ENCODE measurements at regions not wholly inside any gene's neighbourhood (a gene's known extent, or its start where the extent isn't known, plus 50 kb on each side); places are given as distances from the start of the nearest gene placed in this dataset.

GRCh38 chr16:79365702-79366101 is 234.8 kb downstream of the MAF start:
- no peak for DNase-seq (ENCODE audit: low spot score)
- Histone ChIP-seq H2AFZ (no peak overlapping the region), H3K36me3 (replicated peaks; ENCODE audit: insufficient read depth, low read depth) (no peaks in the 10 kb centered on the region), H3K4me1 (ENCODE audit: insufficient read depth) (no peaks in the 10 kb centered on the region), H3K9me2 (replicated peaks; ENCODE audit: insufficient read depth) (no peaks in the 10 kb centered on the region), H3K9me3 (ENCODE audit: low read depth) (no peaks in the 10 kb centered on the region), H3K4me3 (no peak overlapping the region), H3K27me3 (no peaks in the 10 kb centered on the region), H3K79me2 (no peaks in the 10 kb centered on the region), H3K27ac (no peak overlapping the region), H4K20me1 (ENCODE audit: insufficient read depth, poor library complexity, severe bottlenecking) (no peaks in the 10 kb centered on the region), H3K4me2 (no peak overlapping the region)
- 94% methylated on average over 4 of the region's 4 CpGs for WGBS (ENCODE audit: low lambda C conversion rate, missing lambda C conversion rate)
- no peak for TF ChIP-seq EZH2phosphoT487 (IDR thresholded peaks at IDR 0.05; ENCODE audit: low read depth, severe bottlenecking, unreplicated experiment)

- H3K4me1 ChIP-seq (ENCODE audit: insufficient read depth), result no peaks in the 10 kb centered on the region
- WGBS (ENCODE audit: low lambda C conversion rate, missing lambda C conversion rate), result 81% methylated on average over 2 of the region's 2 CpGs
- no peaks in the 10 kb centered on the region for H3K79me2 ChIP-seq
- no peaks in the 10 kb centered on the region for H3K9me3 ChIP-seq (ENCODE audit: low read depth)
- no peak overlapping the region for H3K27ac ChIP-seq
- H3K4me2 ChIP-seq, result no peak overlapping the region
- H3K27me3 ChIP-seq, result no peaks in the 10 kb centered on the region
- H4K20me1 ChIP-seq (ENCODE audit: insufficient read depth, poor library complexity, severe bottlenecking), result no peaks in the 10 kb centered on the region
- no peak overlapping the region for H3K4me3 ChIP-seq
- H3K36me3 ChIP-seq (replicated peaks; ENCODE audit: insufficient read depth, low read depth), result no peaks in the 10 kb centered on the region
- H2AFZ ChIP-seq, result no peak overlapping the region
- H3K9me2 ChIP-seq (replicated peaks; ENCODE audit: insufficient read depth), result no peaks in the 10 kb centered on the region
- DNase-seq (ENCODE audit: low spot score), result no peak
- TF ChIP-seq EZH2phosphoT487 (IDR thresholded peaks at IDR 0.05; ENCODE audit: low read depth, severe bottlenecking, unreplicated experiment), result no peak
These were observed 237.1 kb downstream of the MAF start for GRCh38 chr16:79363484-79363883.

- H3K27me3 ChIP-seq, result no peaks in the 10 kb centered on the region
- 92% methylated on average over 1 of the region's 1 CpG for WGBS (ENCODE audit: low lambda C conversion rate, missing lambda C conversion rate)
- H3K9me3 ChIP-seq (ENCODE audit: low read depth), result no peaks in the 10 kb centered on the region
- no peaks in the 10 kb centered on the region for H3K9me2 ChIP-seq (replicated peaks; ENCODE audit: insufficient read depth)
- H3K27ac ChIP-seq, result no peak overlapping the region
- no peak for DNase-seq (ENCODE audit: low spot score)
- H3K4me1 ChIP-seq (ENCODE audit: insufficient read depth), result no peaks in the 10 kb centered on the region
- H4K20me1 ChIP-seq (ENCODE audit: insufficient read depth, poor library complexity, severe bottlenecking), result no peaks in the 10 kb centered on the region
- no peak overlapping the region for H3K4me2 ChIP-seq
- no peaks in the 10 kb centered on the region for H3K79me2 ChIP-seq
- H2AFZ ChIP-seq, result no peak overlapping the region
- no peak overlapping the region for H3K4me3 ChIP-seq
- no peak for TF ChIP-seq CTCF (IDR thresholded peaks at IDR 0.05; ENCODE audit: poor library complexity)
- TF ChIP-seq EZH2 (IDR thresholded peaks at IDR 0.05; ENCODE audit: borderline replicate concordance), result no peak
- no peak for TF ChIP-seq EZH2phosphoT487 (IDR thresholded peaks at IDR 0.05; ENCODE audit: low read depth, severe bottlenecking, unreplicated experiment)
- no peaks in the 10 kb centered on the region for H3K36me3 ChIP-seq (replicated peaks; ENCODE audit: insufficient read depth, low read depth)
These were observed 237.5 kb downstream of the MAF start for GRCh38 chr16:79363035-79363434.

GRCh38 chr16:79362300-79362970 is 238.1 kb downstream of the MAF start:
- Histone ChIP-seq H3K9me2 (replicated peaks; ENCODE audit: insufficient read depth) (no peaks in the 10 kb centered on the region), H4K20me1 (ENCODE audit: insufficient read depth, poor library complexity, severe bottlenecking) (no peaks in the 10 kb centered on the region), H3K4me1 (ENCODE audit: insufficient read depth) (no peaks in the 10 kb centered on the region), H3K27ac (no peak overlapping the region), H3K79me2 (no peaks in the 10 kb centered on the region), H2AFZ (no peak overlapping the region), H3K27me3 (no peaks in the 10 kb centered on the region), H3K4me2 (no peak overlapping the region), H3K36me3 (replicated peaks; ENCODE audit: insufficient read depth, low read depth) (no peaks in the 10 kb centered on the region), H3K9me3 (ENCODE audit: low read depth) (no peaks in the 10 kb centered on the region), H3K4me3 (no peak overlapping the region)
- no peak for TF ChIP-seq EZH2 (IDR thresholded peaks at IDR 0.05; ENCODE audit: borderline replicate concordance)
- no peak for TF ChIP-seq CTCF (IDR thresholded peaks at IDR 0.05; ENCODE audit: poor library complexity)
- no peak for TF ChIP-seq EZH2phosphoT487 (IDR thresholded peaks at IDR 0.05; ENCODE audit: low read depth, severe bottlenecking, unreplicated experiment)
- DNase-seq (ENCODE audit: low spot score), result no peak
- WGBS (ENCODE audit: low lambda C conversion rate, missing lambda C conversion rate), result 93% methylated on average over 7 of the region's 7 CpGs
